Epithelial cell of proximal tubule (primary cell): ENCODE measurements at regions not wholly inside any gene's neighbourhood (a gene's known extent, or its start where the extent isn't known, plus 50 kb on each side); places are given as distances from the start of the nearest gene placed in this dataset.

Experiments
- DNase-seq: peaks from one replicate; pipeline ENCODE4 v3.0.0-alpha.2; 2011; ENCODE audit warnings: low read depth
- H3K4me3 ChIP-seq: 2 replicates; pipeline ENCODE4 v1.5.1; 2011; ENCODE audit warnings: low read depth, mild to moderate bottlenecking, low read length
- CTCF ChIP-seq: conservative IDR thresholded peaks from 2 replicates; pipeline ENCODE4 v1.5.1; 2012; ENCODE audit warnings: low read depth, mild to moderate bottlenecking, low read length

GRCh38 chr4:104896660-104897645 lies 249.7 kb upstream of the TET2 start:
- no peak for TF ChIP-seq CTCF
- no peak overlapping the region for H3K4me3 ChIP-seq
- DNase-seq, result no peak

GRCh38 chr4:104899863-104900262 lies 246.8 kb upstream of the TET2 start:
- H3K4me3 ChIP-seq, result no peak overlapping the region
- TF ChIP-seq CTCF, result no peak
- no peak for DNase-seq

- peak; percentile 13 for TF ChIP-seq CTCF
- H3K4me3 ChIP-seq, result no peak overlapping the region
- DNase-seq, result no peak
Observed at GRCh38 chr4:104901438-104901837, 245.2 kb upstream of the TET2 start.

- TF ChIP-seq CTCF, result no peak
- H3K4me3 ChIP-seq, result no peak overlapping the region
- no peak for DNase-seq
Observed at GRCh38 chr4:104901961-104902605, 244.6 kb upstream of the TET2 start.

GRCh38 chr4:104905065-104905464 lies 241.6 kb upstream of the TET2 start:
- TF ChIP-seq CTCF, result no peak
- no peak for DNase-seq
- H3K4me3 ChIP-seq, result no peak overlapping the region

GRCh38 chr4:104905546-104905945 lies 241.1 kb upstream of the TET2 start:
- no peak overlapping the region for H3K4me3 ChIP-seq
- DNase-seq, result no peak
- TF ChIP-seq CTCF, result no peak
